ENCODE measurements at regions not wholly inside any gene's neighbourhood (a gene's known extent, or its start where the extent isn't known, plus 50 kb on each side); places are given as distances from the start of the nearest gene placed in this dataset.
"Not testable (repeated sequence)": the region's sequence is repeated elsewhere in the genome, so short reads cannot be mapped to it uniquely, and the experiment has no call there.

- Histone ChIP-seq H3K27ac (ENCODE audit: low read length) (no peak overlapping the region), H3K27me3 (ENCODE audit: control insufficient read depth, insufficient read depth, low read length) (no peaks in the 10 kb centered on the region), H3K9me3 (ENCODE audit: control insufficient read depth, insufficient read depth, low read depth, low read length) (peaks cover 8% of the 10 kb centered on the region; the same call in 1 of the 2 replicates), H3K36me3 (ENCODE audit: control insufficient read depth, insufficient read depth, low read length) (peaks cover 8% of the 10 kb centered on the region; the same call in 1 of the 2 replicates), H3K4me3 (ENCODE audit: low read depth in 2 of 2, low read length in 2 of 2) (no peak overlapping the region), H3K4me1 (ENCODE audit: control insufficient read depth, insufficient read depth, low read length) (no peaks in the 10 kb centered on the region)
- no peak for TF ChIP-seq SIN3A (IDR thresholded peaks at IDR 0.05; ENCODE audit: borderline replicate concordance, insufficient read depth, low read depth, low read length)
- no TSS peak for BruUV-seq (replicated peaks)
- ChIA-PET CTCF (no interaction called here), POLR2A (no interaction called here)
- in situ Hi-C loops (cut with HindIII; ENCODE audit: low pct_unique_long_range_greater_than_20kb, low sequenced_read_pairs) (no loop called here), intact Hi-C loops (cut with micrococcal nuclease; ENCODE audit: unreplicated experiment) (no loop called here)
- no peak for ATAC-seq
- DNase-seq (ENCODE audit: low read depth, low spot score) = no peak
Observed at GRCh38 chr7:35860664-35861063, 59.8 kb downstream of the SEPTIN7 start.

- CTCF ChIA-PET = no interaction called here
- no peaks in the 10 kb centered on the region for H3K27me3 ChIP-seq (ENCODE audit: control insufficient read depth, insufficient read depth, low read length)
- H3K9me3 ChIP-seq (ENCODE audit: control insufficient read depth, insufficient read depth, low read depth, low read length) = no peaks in the 10 kb centered on the region
- H3K4me1 ChIP-seq (ENCODE audit: control insufficient read depth, insufficient read depth, low read length) = no peaks in the 10 kb centered on the region
- H3K4me3 ChIP-seq (ENCODE audit: low read depth in 2 of 2, low read length in 2 of 2) = no peak overlapping the region
- intact Hi-C loops (cut with micrococcal nuclease; ENCODE audit: unreplicated experiment) (no loop called here), in situ Hi-C loops (cut with HindIII; ENCODE audit: low pct_unique_long_range_greater_than_20kb, low sequenced_read_pairs) (no loop called here)
- DNase-seq (ENCODE audit: low read depth, low spot score) (no peak), ATAC-seq (no peak)
- no TSS peak for BruUV-seq (replicated peaks)
- H3K27ac ChIP-seq (ENCODE audit: low read length) = no peak overlapping the region
- POLR2A ChIA-PET = no interaction called here
- TF ChIP-seq POLR2AphosphoS5 (IDR thresholded peaks at IDR 0.05; ENCODE audit: low read depth, low read length) (no peak), REST (IDR thresholded peaks at IDR 0.05; ENCODE audit: insufficient read depth in 1 of 2, low read depth in 2 of 2, low read length in 1 of 2) (no peak), CTCF (IDR thresholded peaks at IDR 0.05) (no peak), SIN3A (IDR thresholded peaks at IDR 0.05; ENCODE audit: borderline replicate concordance, insufficient read depth, low read depth, low read length) (no peak), TCF7L2 (IDR thresholded peaks at IDR 0.05; ENCODE audit: low read depth, low read length) (no peak)
- peaks cover 17% of the 10 kb centered on the region; the same call in 1 of the 2 replicates for H3K36me3 ChIP-seq (ENCODE audit: control insufficient read depth, insufficient read depth, low read length)
Observed at GRCh38 chr7:35865287-35865686, 64.4 kb downstream of the SEPTIN7 start.

- no peaks in the 10 kb centered on the region for H3K27me3 ChIP-seq (ENCODE audit: control insufficient read depth, insufficient read depth, low read length)
- H3K36me3 ChIP-seq (ENCODE audit: control insufficient read depth, insufficient read depth, low read length) = peaks cover 17% of the 10 kb centered on the region; the same call in 1 of the 2 replicates
- no TSS peak for BruUV-seq (replicated peaks)
- intact Hi-C loops (cut with micrococcal nuclease; ENCODE audit: unreplicated experiment) = no loop called here
- CTCF ChIA-PET = no interaction called here
- no peak overlapping the region for H3K27ac ChIP-seq (ENCODE audit: low read length)
- no peak for TF ChIP-seq REST (IDR thresholded peaks at IDR 0.05; ENCODE audit: insufficient read depth in 1 of 2, low read depth in 2 of 2, low read length in 1 of 2)
- in situ Hi-C loops (cut with HindIII; ENCODE audit: low pct_unique_long_range_greater_than_20kb, low sequenced_read_pairs) = no loop called here
- no peak overlapping the region for H3K4me3 ChIP-seq (ENCODE audit: low read depth in 2 of 2, low read length in 2 of 2)
- H3K4me1 ChIP-seq (ENCODE audit: control insufficient read depth, insufficient read depth, low read length) = no peaks in the 10 kb centered on the region
- no peak for ATAC-seq
- no peaks in the 10 kb centered on the region for H3K9me3 ChIP-seq (ENCODE audit: control insufficient read depth, insufficient read depth, low read depth, low read length)
- DNase-seq (ENCODE audit: low read depth, low spot score) = no peak
- POLR2A ChIA-PET = no interaction called here
Observed at GRCh38 chr7:35866186-35866585, 65.3 kb downstream of the SEPTIN7 start.

- CTCF ChIA-PET; H3K27me3 ChIP-seq (ENCODE audit: control insufficient read depth, insufficient read depth, low read length); BruUV-seq (replicated peaks); intact Hi-C loops (cut with micrococcal nuclease; ENCODE audit: unreplicated experiment); H3K27ac ChIP-seq (ENCODE audit: low read length); H3K9me3 ChIP-seq (ENCODE audit: control insufficient read depth, insufficient read depth, low read depth, low read length); H3K4me1 ChIP-seq (ENCODE audit: control insufficient read depth, insufficient read depth, low read length); POLR2A ChIA-PET; H3K4me3 ChIP-seq (ENCODE audit: low read depth in 2 of 2, low read length in 2 of 2); DNase-seq (ENCODE audit: low read depth, low spot score); ATAC-seq; in situ Hi-C loops (cut with HindIII; ENCODE audit: low pct_unique_long_range_greater_than_20kb, low sequenced_read_pairs): not testable (repeated sequence)
- peaks cover 23% of the 10 kb centered on the region for H3K36me3 ChIP-seq (ENCODE audit: control insufficient read depth, insufficient read depth, low read length)
Observed at GRCh38 chr7:35869117-35869516, 68.3 kb downstream of the SEPTIN7 start.
